Activated CD4-positive, alpha-beta T cell treated with anti-CD3 and anti-CD28 coated beads, Interleukin-2, amount 50 U/mL, for 4 hours (primary cell): ENCODE measurements at regions not wholly inside any gene's neighbourhood (a gene's known extent, or its start where the extent isn't known, plus 50 kb on each side); places are given as distances from the start of the nearest gene placed in this dataset.

ENCODE experiments used
- DNase-seq, 2 experiments: peaks; one replicate each; pipeline ENCODE4 v3.0.0-alpha.2; 2020

DNA sequence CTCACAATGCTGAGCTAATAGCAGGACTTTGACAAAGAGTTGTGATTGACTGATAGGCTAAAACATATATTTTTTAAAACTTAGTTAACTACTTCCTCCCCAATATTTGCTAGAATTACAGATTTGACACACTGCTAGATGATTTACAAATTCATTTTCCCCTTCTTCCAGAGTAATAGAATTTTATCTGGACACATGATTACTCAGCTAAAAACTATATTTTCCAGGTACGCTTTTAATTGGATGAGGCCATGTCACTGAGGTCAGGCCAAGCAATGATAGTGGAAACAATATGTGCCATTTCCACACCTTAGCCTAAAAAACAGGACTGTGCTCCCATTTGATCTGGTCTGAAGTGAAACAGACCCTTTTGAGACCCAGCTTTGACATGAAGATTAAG lies 193.3 kb upstream of the PGRMC2 start:
- no peak for DNase-seq

DNA sequence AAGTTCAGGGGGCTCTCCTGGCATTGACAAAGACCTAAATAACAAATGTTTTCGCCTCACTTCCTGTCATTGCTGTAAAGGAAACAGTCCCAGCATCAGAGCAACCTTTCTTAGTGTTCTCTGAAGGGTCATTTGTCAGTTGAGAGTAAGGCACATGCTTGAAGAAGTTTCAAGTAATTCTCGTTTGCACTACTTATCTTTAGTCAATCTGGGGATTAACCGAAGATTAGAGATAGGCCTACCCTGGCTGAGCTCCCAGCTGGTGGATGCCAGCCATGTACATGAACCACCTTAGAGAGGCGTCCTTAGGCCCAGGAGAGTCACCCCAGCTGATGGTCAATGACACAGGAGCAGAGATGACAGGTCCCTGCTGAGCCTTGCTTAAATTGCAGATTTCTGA lies 189.9 kb upstream of the PGRMC2 start:
- DNase-seq: no peak

DNA sequence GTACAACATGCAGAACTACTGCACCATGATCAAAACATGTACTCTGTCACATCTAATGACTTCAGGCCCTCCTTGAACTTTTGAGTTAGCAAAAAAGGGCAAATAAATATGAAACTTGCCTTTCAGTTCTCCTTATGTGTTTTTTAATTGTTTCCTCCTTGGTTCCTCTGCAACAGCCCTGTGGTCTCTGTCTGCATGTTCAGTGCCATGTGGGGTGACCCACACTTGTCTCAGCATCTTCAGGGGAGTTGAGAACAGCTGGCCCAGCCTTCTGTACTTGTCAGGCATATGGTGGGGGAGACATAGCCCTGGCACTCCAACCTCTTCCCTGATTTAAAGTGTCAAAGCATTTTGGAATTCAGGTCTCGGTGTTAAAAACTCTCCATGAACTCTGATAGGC lies 188.0 kb upstream of the PGRMC2 start:
- DNase-seq: no peak

DNA sequence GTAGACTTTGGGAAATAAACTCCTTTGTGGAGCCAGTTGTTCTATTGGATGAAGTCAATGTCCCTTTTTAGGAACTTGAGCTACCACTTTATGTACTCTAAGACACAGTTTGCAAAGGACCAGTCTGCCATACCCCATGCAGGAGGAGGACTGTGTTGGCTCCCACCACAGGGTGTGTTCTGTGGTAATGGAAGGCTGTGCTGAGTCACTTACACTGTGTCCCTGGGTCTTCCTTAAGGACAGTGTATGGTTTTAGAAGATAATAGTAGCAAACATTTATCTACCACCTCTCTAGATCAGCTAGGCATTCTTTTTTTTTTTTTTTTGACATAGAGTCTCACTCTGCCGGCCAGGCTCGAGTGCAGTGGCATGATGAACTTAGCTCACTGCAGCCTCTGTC lies 184.0 kb upstream of the PGRMC2 start:
- no peak for DNase-seq

DNA sequence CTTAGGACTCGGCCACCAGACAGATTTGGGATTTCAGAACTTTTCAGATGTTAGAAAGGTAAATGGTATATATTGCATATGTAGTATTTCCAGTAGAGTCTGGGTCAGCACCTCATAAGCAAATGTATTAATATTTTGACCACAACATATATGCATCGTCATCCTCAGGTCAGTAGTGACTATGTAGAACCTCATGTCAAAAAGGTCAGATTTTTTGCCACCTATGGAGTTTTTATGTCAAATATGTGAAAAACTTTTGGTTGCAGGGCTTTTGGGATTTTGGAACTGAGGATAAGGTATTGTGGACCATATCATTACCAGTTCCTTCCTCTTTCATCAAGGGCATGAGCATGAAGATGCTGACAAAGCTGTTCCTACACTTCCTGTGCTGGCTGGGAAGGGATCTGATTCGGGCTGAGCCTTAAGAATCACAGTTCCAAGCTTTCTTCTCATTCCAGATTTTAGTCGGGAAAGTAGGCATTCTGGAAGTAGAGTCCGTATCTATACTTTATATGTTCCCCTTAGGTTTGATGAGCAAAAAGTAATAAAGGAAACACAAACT lies 183.0 kb upstream of the PGRMC2 start:
- DNase-seq: no peak

DNA sequence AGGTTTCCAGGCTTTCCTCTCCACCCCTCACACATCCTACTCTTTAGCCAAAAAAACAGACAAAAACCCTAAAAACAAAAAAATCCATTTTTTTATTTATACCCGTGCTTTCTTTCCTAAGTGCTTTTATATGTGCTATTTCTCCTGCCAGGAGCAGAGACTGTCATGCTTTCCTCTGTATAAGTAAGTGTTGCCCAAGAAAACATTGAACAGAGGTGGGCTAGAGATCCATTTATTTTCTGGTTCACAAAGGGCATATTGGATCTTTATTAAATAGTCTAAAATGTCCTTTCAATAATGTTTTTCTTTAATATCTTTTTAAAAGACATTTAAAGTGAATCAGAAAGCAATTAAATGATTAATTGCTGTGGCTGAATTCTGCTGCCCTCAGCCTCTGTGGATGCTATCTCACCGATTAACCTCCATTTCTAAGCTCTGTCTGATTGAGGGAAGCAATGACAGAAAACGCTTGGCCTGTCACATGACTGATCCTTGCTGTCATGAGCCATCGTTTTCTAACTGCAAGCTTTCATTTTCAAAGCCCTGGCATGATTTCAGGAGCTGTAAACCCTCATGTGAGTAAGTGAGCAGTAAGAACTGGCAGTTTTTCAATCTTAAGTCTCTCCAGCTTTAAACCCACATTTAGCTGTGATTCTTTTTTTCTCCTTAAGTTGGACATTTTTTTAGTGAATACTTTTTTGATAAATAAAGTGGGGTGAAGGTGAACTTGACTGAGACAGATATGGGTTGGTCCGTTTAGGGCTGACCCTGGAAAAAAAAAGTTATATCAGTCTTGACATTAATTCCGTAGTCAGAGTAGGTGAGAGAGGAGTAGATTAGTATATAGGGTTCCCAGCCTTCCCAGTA lies 180.7 kb upstream of the PGRMC2 start:
- no peak for DNase-seq

DNA sequence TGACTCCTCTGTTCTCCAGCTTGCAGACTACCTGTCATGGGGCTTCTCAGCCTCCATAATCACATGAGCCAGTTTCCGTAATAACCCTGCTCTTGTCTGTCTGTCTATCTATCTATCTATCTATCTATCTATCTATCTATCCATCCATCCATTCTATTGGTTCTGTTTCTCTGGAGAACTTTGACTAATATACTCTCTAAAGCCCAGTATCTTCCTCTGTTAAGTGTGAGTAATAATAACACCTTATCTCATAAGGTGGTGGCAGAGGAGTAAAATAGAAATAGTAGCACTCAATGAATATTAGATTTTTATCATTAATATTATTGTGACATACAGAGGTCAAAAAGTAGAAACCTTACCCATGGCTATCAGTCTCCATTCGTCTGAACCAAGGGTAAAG lies 177.9 kb upstream of the PGRMC2 start:
- no peak for DNase-seq

DNA sequence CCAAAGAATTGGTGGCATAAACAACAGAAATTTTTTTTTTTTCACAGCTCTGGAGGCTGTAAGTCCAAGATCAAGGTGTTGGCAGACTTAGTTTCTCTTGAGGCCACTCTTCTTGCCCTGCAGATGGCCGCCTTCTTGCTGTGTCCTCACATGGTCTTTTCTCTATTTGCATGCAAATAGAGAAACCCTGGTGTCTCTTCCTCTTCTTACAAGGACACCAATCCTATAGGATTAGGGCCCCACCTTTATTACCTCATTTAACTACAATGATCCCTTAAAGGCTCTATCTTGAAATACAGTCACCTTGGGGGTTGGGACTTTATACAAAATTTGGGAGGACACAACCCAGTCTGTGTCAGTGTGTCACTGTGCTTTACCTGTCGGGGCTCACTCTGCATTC lies 175.4 kb upstream of the PGRMC2 start:
- DNase-seq: no peak

DNA sequence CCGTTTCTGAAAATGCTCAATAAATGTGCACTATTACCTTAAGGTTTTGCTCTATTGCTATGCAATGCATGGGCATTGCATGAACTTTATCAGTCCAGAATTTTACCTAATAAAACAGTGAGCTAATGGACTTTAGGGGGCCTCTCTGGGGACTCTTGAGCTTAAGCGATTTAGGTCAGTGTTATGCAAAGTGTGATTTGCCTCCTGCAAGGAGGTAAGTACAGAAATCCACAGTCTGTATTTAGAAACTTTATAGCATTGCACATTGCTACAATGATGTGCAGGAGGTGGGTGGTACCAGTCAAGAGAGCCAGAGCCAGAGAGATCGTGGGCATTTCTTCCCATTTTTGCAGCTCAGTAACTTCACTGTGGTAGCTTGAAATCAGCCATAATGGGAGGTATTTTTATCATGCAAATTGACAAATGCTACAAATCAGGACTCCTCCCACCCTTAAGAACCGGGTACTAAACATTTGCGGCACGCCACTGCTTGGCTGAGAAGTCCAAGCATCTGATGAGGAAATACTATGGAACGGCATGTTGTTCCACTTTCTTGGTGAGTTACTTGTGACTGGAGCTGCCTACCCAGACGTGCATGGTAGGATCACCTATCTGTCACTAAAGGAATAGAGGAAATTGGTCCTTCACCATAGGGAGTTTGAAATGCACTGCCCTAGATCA lies 174.6 kb upstream of the PGRMC2 start:
- no peak for DNase-seq

DNA sequence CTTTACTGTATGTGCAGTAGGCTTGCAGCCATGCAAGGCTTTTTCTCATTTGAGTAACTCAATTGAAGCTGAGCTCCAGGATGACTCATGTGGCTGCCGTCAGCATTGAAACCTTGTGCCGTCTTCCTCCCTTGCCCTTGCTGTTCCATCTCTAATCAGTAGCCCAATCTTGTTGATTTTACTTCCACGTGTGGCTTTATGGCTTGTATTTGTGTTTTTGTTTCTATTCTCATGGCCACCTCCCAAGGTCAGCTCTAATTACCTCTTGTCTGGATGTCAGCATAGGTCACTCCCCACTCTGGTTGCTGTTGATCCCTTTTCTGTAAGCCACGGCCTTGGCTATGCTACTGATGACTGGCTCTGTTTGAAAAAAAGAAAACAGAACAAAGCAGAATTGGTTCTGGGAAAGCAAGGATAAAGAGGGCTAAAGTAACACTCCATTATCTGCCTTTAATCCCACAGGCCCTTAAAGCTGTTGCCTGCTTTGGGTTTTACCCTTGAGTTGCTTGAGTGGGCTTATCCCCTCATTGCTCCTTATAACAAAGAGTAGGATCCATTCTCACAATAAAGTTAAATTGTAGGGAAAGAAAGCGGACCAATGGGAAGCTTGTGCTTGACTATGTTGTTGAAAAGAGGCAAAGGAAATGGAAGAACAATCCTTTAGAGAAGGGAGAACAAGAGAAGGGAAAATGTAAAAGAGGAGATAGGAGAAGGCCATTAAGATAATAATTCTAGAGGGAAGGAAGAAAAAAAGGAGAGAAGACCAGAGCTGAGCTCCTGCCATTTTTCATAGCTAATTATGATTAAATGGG lies 173.9 kb upstream of the PGRMC2 start:
- DNase-seq: no peak

DNA sequence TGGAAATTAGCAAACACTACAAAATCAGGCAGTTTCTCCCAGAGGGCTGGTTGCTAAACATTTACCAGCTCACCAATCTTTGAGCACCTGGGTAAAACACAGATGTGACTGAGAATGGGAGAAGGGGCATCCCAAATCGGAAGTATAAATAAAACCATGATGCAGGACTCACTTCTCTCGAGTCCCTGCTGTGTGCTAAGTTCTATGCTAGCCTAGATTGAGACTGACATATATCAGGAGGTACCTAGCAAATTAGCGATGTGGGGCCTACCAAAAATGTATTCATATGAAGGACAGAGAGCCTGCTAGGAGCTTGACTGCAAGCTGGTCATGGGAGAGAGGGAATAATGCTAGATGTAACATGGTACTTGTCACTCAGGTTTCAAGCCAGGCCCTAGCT lies 171.9 kb upstream of the PGRMC2 start:
- DNase-seq: no peak

DNA sequence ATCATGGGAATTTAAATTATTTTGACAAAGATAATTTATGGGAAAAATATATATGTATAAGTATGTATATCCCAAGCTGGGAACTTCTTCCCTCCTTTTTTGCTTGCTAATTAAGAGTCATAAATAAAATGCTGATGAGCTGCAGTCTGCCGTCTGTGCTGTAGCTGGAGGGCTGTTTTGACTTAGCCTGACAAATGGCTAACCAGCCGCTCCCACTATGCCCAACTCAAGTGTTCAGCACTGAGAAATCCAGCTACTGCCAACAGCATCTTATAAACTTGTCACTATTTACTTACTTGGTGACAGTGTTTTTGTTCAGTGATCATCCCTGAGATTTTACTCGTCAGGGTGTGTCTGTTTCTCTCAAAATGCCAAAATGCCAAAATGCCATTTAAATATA lies 171.2 kb upstream of the PGRMC2 start:
- DNase-seq: no peak

DNA sequence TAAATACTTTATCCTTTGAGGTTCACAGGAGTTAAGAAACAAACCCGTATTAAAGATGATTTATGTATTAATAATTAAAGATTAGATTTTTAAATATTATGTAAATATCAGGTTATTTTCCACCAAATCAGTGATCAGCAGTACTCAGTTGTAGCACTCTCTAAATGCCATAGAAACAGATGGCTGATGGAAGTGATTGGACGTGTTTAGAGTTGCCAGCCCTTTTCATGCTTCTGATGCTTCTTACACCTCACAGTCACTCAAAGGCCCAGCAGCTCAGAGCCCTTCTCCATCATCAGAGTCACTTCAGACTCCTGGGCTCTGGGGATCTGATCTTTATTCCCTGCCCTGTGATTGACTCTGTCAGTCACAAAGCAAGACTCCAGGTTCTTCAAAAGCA lies 170.1 kb upstream of the PGRMC2 start:
- no peak for DNase-seq

DNA sequence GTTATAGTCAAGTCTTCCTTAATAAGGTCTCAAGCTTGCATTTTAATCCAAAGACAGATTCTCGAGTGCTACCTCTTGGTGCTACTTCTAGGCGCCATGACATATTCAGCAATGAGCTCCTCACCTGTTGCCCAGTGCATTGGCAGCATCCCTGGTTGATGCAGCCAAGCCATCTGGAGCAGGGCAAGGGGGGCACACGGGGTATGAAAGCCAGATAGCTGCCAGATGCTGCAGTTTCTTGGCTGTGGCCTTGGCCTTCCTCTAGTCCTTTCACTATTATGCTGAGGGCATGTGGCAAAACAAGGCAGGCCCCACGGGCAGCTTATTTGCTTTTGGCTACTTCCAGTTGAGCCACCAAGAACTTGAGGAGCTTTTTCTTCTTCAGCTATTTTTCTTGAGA lies 168.6 kb upstream of the PGRMC2 start:
- DNase-seq: no peak

DNA sequence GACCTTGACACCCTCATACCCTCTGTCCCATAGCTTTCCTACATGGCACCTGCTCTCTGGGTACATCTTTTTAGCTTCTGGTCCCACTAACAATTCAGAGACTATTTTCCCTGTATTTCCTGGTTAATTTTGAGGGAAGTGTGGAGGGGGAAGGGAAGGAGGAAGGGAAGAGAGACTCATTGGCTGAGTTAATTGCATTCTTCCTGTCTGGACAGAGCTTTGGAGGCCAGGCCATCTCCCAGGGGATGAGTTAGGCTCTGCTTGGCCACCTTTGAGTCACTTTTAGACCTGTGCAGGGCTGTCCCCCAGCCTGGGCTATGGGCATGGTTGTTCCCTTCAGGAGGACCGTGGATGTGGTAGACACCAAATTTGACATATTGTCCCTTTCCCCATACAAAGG lies 167.9 kb upstream of the PGRMC2 start:
- DNase-seq: no peak

DNA sequence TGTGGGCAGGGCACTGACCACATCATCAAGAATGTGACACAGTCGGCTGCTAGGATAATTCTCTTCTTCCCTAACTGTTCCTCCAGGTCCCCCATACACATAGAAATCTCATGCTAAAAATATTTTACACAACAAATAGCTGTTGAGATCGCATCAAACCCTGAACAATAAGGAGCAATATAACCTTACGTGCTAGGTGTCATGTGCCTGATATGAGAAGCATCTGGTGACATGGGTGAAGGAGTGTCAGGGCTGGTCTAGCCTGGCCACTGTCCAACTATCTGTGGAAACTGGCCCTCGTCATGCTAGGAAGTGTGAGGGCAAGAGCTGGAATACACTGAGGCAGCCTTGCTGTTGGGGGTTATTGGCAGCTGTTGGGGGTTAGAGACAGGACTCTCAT lies 167.3 kb upstream of the PGRMC2 start:
- DNase-seq: no peak

DNA sequence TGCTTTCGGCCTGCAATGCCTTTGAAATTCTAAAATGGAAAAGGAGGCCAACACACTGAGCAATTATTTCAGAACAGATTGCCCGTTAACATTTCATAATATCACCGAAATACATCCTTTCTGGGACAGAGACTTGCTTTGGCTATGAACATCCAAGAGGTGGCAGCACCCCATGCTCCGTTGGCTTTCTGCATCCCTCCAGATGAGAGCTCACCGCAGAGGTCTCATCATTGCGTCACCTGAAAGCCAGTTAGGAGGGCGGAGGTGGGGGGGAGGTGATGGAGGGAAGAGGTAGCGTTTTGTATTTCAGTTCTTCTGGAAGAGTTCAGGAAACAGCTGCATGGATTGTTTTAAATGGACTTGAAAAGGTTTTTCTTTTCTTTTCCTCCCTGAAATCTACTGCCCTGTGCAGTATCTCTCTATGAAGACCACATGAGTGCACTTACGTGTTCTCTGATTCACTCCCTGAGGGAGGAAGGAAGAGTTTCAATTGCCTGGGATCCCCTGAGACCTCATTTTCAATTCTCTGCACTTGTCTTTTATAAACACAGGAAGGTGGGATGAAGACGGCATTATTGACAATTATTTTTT lies 166.8 kb upstream of the PGRMC2 start:
- DNase-seq: peak; percentile 48 to 50

DNA sequence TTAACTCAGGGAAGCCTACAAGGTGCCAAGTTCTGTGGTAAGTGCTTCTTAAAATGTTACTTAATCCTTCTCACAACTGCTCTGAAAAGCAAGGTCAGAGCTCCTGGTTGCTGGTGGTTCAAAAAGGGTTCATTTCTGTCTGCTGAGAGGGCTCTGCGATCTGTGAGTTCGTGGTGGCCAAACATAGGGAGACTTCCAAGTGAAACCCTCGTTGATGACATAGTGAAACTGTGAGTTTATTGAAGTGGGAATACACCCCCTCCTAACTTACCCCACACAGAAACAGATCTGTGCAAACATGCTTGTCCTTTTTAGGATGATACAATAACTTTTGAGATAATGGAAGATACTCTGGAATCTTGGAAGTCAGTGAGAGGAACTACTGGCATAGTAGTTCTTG lies 164.8 kb upstream of the PGRMC2 start:
- no peak for DNase-seq

DNA sequence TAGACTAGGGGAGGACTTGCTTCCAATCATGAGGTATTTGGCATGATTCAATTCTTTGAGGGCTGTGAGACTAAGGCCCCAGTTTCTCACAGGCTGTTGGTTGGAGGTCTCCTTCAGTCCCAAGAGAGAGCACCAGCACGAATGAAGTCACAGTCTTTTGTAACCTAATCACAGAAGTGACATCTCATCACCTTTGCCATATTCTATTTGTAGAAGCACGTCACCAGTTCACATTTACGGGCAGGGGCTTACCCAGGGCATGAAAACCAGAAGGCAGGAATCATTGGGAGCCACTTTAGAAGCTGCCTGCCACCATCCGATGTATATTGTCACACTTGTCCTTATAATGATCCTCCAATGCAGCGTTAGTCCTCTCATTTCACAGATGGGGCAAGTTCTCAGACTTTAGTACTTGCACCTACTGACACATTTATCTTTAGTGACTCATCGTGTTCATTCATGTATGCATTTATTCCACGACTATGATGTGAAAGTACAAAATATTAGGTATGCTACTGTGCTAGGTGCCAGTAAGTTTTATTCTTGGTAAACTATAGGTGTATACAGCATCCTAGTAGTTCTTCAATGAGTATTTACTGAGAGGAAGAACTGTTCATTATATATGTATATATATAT lies 163.8 kb upstream of the PGRMC2 start:
- DNase-seq: no peak

DNA sequence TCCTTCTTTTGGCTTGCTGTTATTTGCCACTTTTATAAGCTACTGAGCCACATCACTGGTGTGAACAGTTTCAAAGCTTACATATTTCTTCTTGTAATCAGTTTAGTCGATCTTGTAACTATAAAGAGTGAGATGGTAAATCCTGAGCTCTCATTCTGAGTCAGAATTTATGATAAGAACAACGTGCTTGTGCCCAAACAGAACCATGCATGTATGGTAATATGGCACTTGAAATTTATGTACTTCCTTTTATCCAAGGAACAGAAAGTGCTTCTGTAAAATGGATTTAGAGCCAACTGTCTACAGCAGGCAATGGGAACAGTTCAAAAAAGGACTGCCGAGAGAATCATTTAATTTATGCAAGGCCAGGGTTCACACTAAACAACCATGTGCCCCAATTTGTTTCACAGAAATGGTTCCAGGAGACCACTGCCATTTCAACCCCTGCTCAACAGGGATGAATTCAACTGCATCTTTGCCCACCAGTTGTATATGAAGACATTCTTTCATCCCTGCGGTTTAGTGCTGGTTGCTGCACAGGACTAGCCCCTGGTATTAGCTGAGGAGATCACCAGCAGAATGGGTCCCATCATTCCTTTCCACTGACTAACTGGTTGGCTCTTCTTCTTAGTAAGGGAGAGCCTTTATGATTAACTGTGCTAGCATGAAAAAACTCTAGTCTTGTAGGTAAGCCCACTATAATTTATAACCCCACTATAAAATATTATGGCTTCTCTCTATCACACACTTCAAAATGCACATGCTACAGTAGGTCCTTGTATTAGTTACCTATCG lies 162.9 kb upstream of the PGRMC2 start:
- DNase-seq: no peak

DNA sequence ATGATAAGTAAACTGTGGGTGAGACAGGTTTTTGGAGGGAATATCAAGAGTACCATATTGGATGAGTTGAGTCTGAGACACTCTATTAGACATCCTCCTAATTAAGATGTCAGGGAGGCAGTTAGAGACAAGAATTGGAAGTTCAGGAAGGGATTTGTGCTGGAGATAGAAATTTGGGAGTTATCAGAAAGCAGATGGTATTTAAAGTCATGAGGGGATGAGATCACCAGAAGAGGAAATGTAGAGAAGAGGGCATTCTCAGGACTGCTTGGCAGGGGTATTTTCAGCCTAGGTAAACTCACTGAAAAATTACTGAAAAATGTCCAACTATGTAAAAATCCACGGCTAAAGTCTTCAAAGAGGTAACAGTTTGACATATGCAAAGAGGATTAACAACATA lies 161.6 kb upstream of the PGRMC2 start:
- no peak for DNase-seq
